ENCODE measurements at regions not wholly inside any gene's neighbourhood (a gene's known extent, or its start where the extent isn't known, plus 50 kb on each side); places are given as distances from the start of the nearest gene placed in this dataset.

DNA sequence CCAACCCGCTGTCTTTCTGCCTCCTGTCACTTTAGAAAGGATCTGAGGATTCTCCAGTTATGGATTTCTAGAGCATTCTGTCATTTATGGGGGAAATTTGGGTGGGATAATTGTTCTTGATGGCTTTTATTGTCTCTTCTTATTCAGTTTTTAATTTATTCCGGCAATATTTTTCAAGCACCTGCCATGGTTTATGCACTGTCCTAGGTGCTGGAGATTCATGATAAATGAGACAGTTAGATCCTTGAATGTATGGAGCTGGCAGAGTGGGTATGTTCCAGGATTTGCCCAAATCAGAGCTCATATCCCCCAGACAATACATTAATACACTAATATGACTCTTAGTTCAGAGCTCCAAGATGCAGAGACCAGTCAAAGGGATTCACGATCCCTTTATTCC is 146.8 kb upstream of the PRKCQ start:
- TF ChIP-seq, protein P1, sequence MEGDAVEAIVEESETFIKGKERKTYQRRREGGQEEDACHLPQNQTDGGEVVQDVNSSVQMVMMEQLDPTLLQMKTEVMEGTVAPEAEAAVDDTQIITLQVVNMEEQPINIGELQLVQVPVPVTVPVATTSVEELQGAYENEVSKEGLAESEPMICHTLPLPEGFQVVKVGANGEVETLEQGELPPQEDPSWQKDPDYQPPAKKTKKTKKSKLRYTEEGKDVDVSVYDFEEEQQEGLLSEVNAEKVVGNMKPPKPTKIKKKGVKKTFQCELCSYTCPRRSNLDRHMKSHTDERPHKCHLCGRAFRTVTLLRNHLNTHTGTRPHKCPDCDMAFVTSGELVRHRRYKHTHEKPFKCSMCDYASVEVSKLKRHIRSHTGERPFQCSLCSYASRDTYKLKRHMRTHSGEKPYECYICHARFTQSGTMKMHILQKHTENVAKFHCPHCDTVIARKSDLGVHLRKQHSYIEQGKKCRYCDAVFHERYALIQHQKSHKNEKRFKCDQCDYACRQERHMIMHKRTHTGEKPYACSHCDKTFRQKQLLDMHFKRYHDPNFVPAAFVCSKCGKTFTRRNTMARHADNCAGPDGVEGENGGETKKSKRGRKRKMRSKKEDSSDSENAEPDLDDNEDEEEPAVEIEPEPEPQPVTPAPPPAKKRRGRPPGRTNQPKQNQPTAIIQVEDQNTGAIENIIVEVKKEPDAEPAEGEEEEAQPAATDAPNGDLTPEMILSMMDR (IDR thresholded peaks at IDR 0.05) = no peak
- no peak for TF ChIP-seq POLR2A (IDR thresholded peaks at IDR 0.05)
